K562 (cell line): ENCODE measurements at regions not wholly inside any gene's neighbourhood (a gene's known extent, or its start where the extent isn't known, plus 50 kb on each side); places are given as distances from the start of the nearest gene placed in this dataset.

Experiments
- ATAC-seq: fragments of 200-7000 bp; cut with Tn5 transposase; 3 replicates; pipeline ENCODE4 v1.9.1; 2020; ENCODE audit warnings: moderate library complexity
- BruUV-seq: library from RNA; stranded (reverse); fragments of 400-500 nt; replicated peaks from 2 replicates; lab custom pipeline; 2021; lab: Mats Ljungman, UMichigan
- CTCF ChIA-PET: fragments of 300-600 bp; formaldehyde crosslinking; extraction: SDS; loops from one replicate; lab custom pipeline; 2021; ENCODE audit warnings: low intra/inter-chr PET ratio; lab: Yijun Ruan, JAX
- POLR2A ChIA-PET: fragments of 300-600, 350-650 bp; sonication (Branson Sonifier 250); formaldehyde crosslinking; extraction: SDS; loops from one replicate; lab custom pipeline; 2021; ENCODE audit warnings: antibody characterized with exemption, inconsistent platforms; lab: Yijun Ruan, JAX
- DNase-seq, 4 experiments: peaks; one replicate each; pipeline versions ENCODE4 v3.0.0 to v3.0.0-alpha.2; 2011 to 2018; ENCODE audit warnings: low spot score in 3 of 4, mixed read lengths in 3 of 4; ENCODE audit errors: extremely low read depth in 1 of 4
- FAIRE-seq: peaks from 2 replicates; lab custom pipeline; 2011; peaks lifted over from hg19 to GRCh38; lab: Jason Lieb, UNC
- H2AFZ ChIP-seq: 2 replicates; pipeline ENCODE4 v1.6.0; 2011; ENCODE audit warnings: low read depth, low read length, control low read depth, inconsistent platforms
- H3K27ac ChIP-seq: fragments of 200-600 bp; 3 replicates; pipeline ENCODE4 v1.8.0; 2011; ENCODE audit warnings: low read depth, mild to moderate bottlenecking, control low read depth, inconsistent platforms, low read length, moderate library complexity, mixed read lengths; ENCODE audit errors: extremely low read depth
- H3K27me3 ChIP-seq, 2 experiments: fragments of 300-600 bp in 1 of 2; 2 replicates in 1 of 2; 3 replicates in 1 of 2; pipeline versions ENCODE4 v1.6.0 to v1.8.0; 2011; ENCODE audit warnings: inconsistent platforms in 2 of 2, low read length in 2 of 2, mild to moderate bottlenecking in 1 of 2, mixed read lengths in 1 of 2, moderate library complexity in 1 of 2; ENCODE audit not compliant: control insufficient read depth in 2 of 2, insufficient read depth in 2 of 2
- H3K36me3 ChIP-seq: fragments of 300-600 bp; 3 replicates; pipeline ENCODE4 v1.8.0; 2011; ENCODE audit warnings: mild to moderate bottlenecking, low read length, inconsistent platforms; ENCODE audit not compliant: control insufficient read depth, insufficient read depth
- H3K4me1 ChIP-seq, 2 experiments: fragments of 200-600 bp in 1 of 2; replicated peaks in 1 of 2; 2 replicates in 1 of 2; 3 replicates in 1 of 2; pipeline versions ENCODE4 v1.5.1 to v1.8.0; 2011; ENCODE audit warnings: inconsistent platforms in 2 of 2, low read length in 2 of 2, mild to moderate bottlenecking in 1 of 2, mixed read lengths in 1 of 2, moderate library complexity in 1 of 2; ENCODE audit not compliant: control insufficient read depth in 2 of 2, insufficient read depth in 2 of 2
- H3K4me2 ChIP-seq: 2 replicates; pipeline ENCODE4 v1.6.1; 2011; ENCODE audit warnings: low read length, control low read depth, inconsistent platforms, mixed read lengths; ENCODE audit not compliant: insufficient read depth
- H3K4me3 ChIP-seq: fragments of 200-600 bp; sonication (generic), shearing (Covaris generic); 2 replicates; pipeline ENCODE4 v1.5.1; 2016; ENCODE audit warnings: control low read depth, inconsistent platforms
- H3K79me2 ChIP-seq: fragments of 200-600 bp; 3 replicates; pipeline ENCODE4 v1.8.0; 2011; ENCODE audit warnings: low read length, inconsistent platforms; ENCODE audit not compliant: control insufficient read depth, insufficient read depth
- H3K9ac ChIP-seq, 2 experiments: 2 replicates each; pipeline versions ENCODE4 v1.6.0 to v1.6.1; 2011; ENCODE audit warnings: low read depth in 2 of 2, low read length in 2 of 2, control low read depth in 1 of 2, inconsistent platforms in 1 of 2, mild to moderate bottlenecking in 1 of 2, mixed read lengths in 1 of 2; ENCODE audit not compliant: insufficient read depth in 1 of 2
- H3K9me1 ChIP-seq: one replicate; pipeline ENCODE4 v1.6.0; 2011; ENCODE audit warnings: inconsistent platforms, mild to moderate bottlenecking, low read length, moderate library complexity; ENCODE audit not compliant: control insufficient read depth, insufficient read depth
- H3K9me3 ChIP-seq: replicated peaks from 2 replicates; pipeline ENCODE4 v1.5.1; 2011; ENCODE audit warnings: low read depth, low read length, inconsistent platforms; ENCODE audit not compliant: control insufficient read depth, insufficient read depth
- H4K20me1 ChIP-seq: replicated peaks from 2 replicates; pipeline ENCODE4 v1.6.1; 2011; ENCODE audit warnings: low read length, inconsistent platforms, mixed read lengths; ENCODE audit not compliant: control insufficient read depth, insufficient read depth
- ATF1 ChIP-seq, 2 experiments: fragments of 450-650 bp in 1 of 2; IDR thresholded peaks; 2 replicates each; pipeline ENCODE4 v1.6.1; 2016; ENCODE audit warnings: missing compliant biosample characterization in 1 of 2, missing genetic modification characterization in 1 of 2
- BDP1 ChIP-seq: IDR thresholded peaks from 3 replicates; pipeline ENCODE4 v1.6.1; 2011; ENCODE audit not compliant: insufficient read length, insufficient read depth
- BRCA1 ChIP-seq, 2 experiments: fragments of 450-650 bp in 1 of 2; sonication (generic) in 1 of 2; formaldehyde crosslinking in 1 of 2; IDR thresholded peaks; 2 replicates each; pipeline versions ENCODE4 v1.5.0 to v1.6.1; 2017 to 2020; ENCODE audit warnings: mild to moderate bottlenecking in 1 of 2, missing genetic modification reagents in 1 of 2
- HOMEZ ChIP-seq: fragments of 250-450 bp; sonication (Bioruptor Pico); IDR thresholded peaks from 2 replicates; pipeline ENCODE4 v1.4.0; 2020; ENCODE audit warnings: mild to moderate bottlenecking, moderate library complexity
- L3MBTL2 ChIP-seq: fragments of 450-650 bp; IDR thresholded peaks from 2 replicates; pipeline ENCODE4 v1.6.1; 2016; ENCODE audit warnings: mild to moderate bottlenecking, moderate library complexity
- MAFK ChIP-seq: IDR thresholded peaks from 2 replicates; pipeline ENCODE4 v1.6.1; 2011; ENCODE audit warnings: low read length, improper control_type of control experiment
- MIER1 ChIP-seq: fragments of 450-650 bp; IDR thresholded peaks from 2 replicates; pipeline ENCODE4 v1.6.1; 2016; ENCODE audit warnings: antibody characterized with exemption, mild to moderate bottlenecking, low read depth
- PRMT5 ChIP-seq: sonication (generic); formaldehyde crosslinking; IDR thresholded peaks from 2 replicates; pipeline ENCODE4 v1.5.0; 2020; ENCODE audit warnings: missing genetic modification reagents
- PTRF ChIP-seq: fragments of 450-650 bp; IDR thresholded peaks from 2 replicates; pipeline ENCODE4 v1.6.1; 2016; ENCODE audit warnings: mild to moderate bottlenecking, missing genetic modification characterization, missing compliant biosample characterization
- ZFX ChIP-seq: sonication (generic); formaldehyde crosslinking; IDR thresholded peaks from 2 replicates; pipeline ENCODE4 v1.8.0; 2022; ENCODE audit warnings: mild to moderate bottlenecking, missing genetic modification reagents, moderate library complexity
- ZNF232 ChIP-seq: sonication (generic); formaldehyde crosslinking; IDR thresholded peaks from 2 replicates; pipeline ENCODE4 v1.8.0; 2022; ENCODE audit warnings: mild to moderate bottlenecking, missing genetic modification reagents
- ZNF778 ChIP-seq: fragments of 450-650 bp; formaldehyde crosslinking; IDR thresholded peaks from 2 replicates; pipeline ENCODE4 v1.4.0; 2020; ENCODE audit warnings: mild to moderate bottlenecking, moderate library complexity
- WGBS: fragments of 100-300 bp; shearing (Covaris generic); methylation state at CpG from one replicate; pipeline ENCODE4 v1.1.6; 2016; ENCODE audit warnings: low coverage, mixed read lengths; ENCODE audit not compliant: insufficient coverage; ENCODE audit errors: missing lambda C conversion rate; 5-methylcytosine and 5-hydroxymethylcytosine counted together
- in situ Hi-C: fragments of 300-500 bp; cut with MboI; formaldehyde crosslinking; loops from 4 replicates; pipeline ENCODE4 v1.15.0; 2018; ENCODE audit warnings: inconsistent platforms, mixed read lengths
- intact Hi-C: fragments of 100-400 bp; cut with micrococcal nuclease; formaldehyde crosslinking; loops from 2 replicates; pipeline ENCODE4 v1.14.2; 2022

- no peak overlapping the region for H3K4me3 ChIP-seq
- TF ChIP-seq MIER1 (no peak), MAFK (peak; percentile 32; the same call in 1 of the 2 replicates), ATF1 (CRISPR knock-in tag; IDR thresholded peaks at IDR 0.05) (no peak), ATF1 (tag; IDR thresholded peaks at IDR 0.05) (no peak)
- TF ChIP-seq, all 486 proteins: peak for 1
- Histone ChIP-seq H3K9ac (no peak overlapping the region), H3K27me3 (no peaks in the 10 kb centered on the region), H2AFZ (no peak overlapping the region), H4K20me1 (no peaks in the 10 kb centered on the region), H3K9me1 (no peaks in the 10 kb centered on the region), H3K4me2 (no peak overlapping the region), H3K79me2 (no peaks in the 10 kb centered on the region), H3K27ac (no peak overlapping the region), H3K4me1 (no peaks in the 10 kb centered on the region), H3K9me3 (no peaks in the 10 kb centered on the region), H3K36me3 (no peaks in the 10 kb centered on the region)
- WGBS: 0% methylated on average over 1 of the region's 1 CpG
- POLR2A ChIA-PET: no interaction called here
- intact Hi-C loops: no loop called here
- BruUV-seq: no TSS peak
- ATAC-seq (no peak), DNase-seq (no peak), FAIRE-seq (no peak)
- CTCF ChIA-PET: no interaction called here
- in situ Hi-C loops: no loop called here
These were observed 1737.8 kb upstream of the PRR20A start for GRCh38 chr13:55402870-55403269.

- ChIA-PET CTCF (no interaction called here), POLR2A (no interaction called here)
- no peaks in the 10 kb centered on the region for H4K20me1 ChIP-seq
These were observed 1736.7 kb upstream of the PRR20A start for GRCh38 chr13:55403887-55404487.

More at GRCh38 chr13:55403887-55404487, 1736.7 kb upstream of the PRR20A start:
- no TSS peak for BruUV-seq
- Histone ChIP-seq H3K4me3 (no peak overlapping the region), H3K36me3 (no peaks in the 10 kb centered on the region), H3K9me3 (no peaks in the 10 kb centered on the region), H2AFZ (no peak overlapping the region), H3K4me2 (no peak overlapping the region), H3K79me2 (no peaks in the 10 kb centered on the region), H3K9ac (no peak overlapping the region), H3K4me1 (no peaks in the 10 kb centered on the region), H3K27me3 (no peaks in the 10 kb centered on the region), H3K27ac (no peak overlapping the region), H3K9me1 (no peaks in the 10 kb centered on the region)
- intact Hi-C loops (no loop called here), in situ Hi-C loops (no loop called here)
- no peak for FAIRE-seq
- TF ChIP-seq HOMEZ (CRISPR knock-in tag) (no peak), BRCA1 (IDR thresholded peaks at IDR 0.05) (no peak), BRCA1 (CRISPR knock-in tag; IDR thresholded peaks at IDR 0.05) (no peak), BDP1 (no peak), PTRF (no peak), ZFX (no peak), L3MBTL2 (no peak), ZNF232 (CRISPR knock-in tag) (no peak), ZNF778 (CRISPR knock-in tag) (no peak), PRMT5 (CRISPR knock-in tag) (no peak)
- DNase-seq: no peak
- ATAC-seq: no peak
